Keratinocyte (primary cell): ENCODE measurements at regions not wholly inside any gene's neighbourhood (a gene's known extent, or its start where the extent isn't known, plus 50 kb on each side); places are given as distances from the start of the nearest gene placed in this dataset.

Experiments used
- DNase-seq: peaks from one replicate; pipeline ENCODE4 v3.0.0-alpha.2; 2011; ENCODE audit warnings: low read depth, missing footprints, low spot score
- FAIRE-seq: peaks from 2 replicates; lab custom pipeline; 2011; peaks lifted over from hg19 to GRCh38; lab: Jason Lieb, UNC
- H2AFZ ChIP-seq: 2 replicates; pipeline ENCODE4 v1.6.0; 2012; ENCODE audit warnings: low read length, control low read depth, inconsistent platforms; ENCODE audit not compliant: control insufficient read depth
- H3K27ac ChIP-seq: 2 replicates; pipeline ENCODE4 v1.5.1; 2011; ENCODE audit warnings: low read length; ENCODE audit not compliant: control insufficient read depth, insufficient read depth
- H3K27me3 ChIP-seq: 3 replicates; pipeline ENCODE4 v1.6.0; 2011; ENCODE audit warnings: low read length; ENCODE audit not compliant: control insufficient read depth, insufficient read depth; ENCODE audit errors: extremely low read depth
- H3K36me3 ChIP-seq, 2 experiments: 2 replicates in 1 of 2; 3 replicates in 1 of 2; pipeline ENCODE4 v1.5.1; 2011; ENCODE audit warnings: low read length in 2 of 2, mild to moderate bottlenecking in 1 of 2; ENCODE audit not compliant: control insufficient read depth in 2 of 2, insufficient read depth in 2 of 2; ENCODE audit errors: extremely low read depth in 1 of 2
- H3K4me1 ChIP-seq: 3 replicates; pipeline ENCODE4 v1.5.1; 2011; ENCODE audit warnings: low read length; ENCODE audit not compliant: control insufficient read depth, insufficient read depth; ENCODE audit errors: extremely low read depth
- H3K4me2 ChIP-seq: 3 replicates; pipeline ENCODE4 v1.6.0; 2011; ENCODE audit warnings: low read depth, low read length; ENCODE audit not compliant: control insufficient read depth, insufficient read depth; ENCODE audit errors: extremely low read depth
- H3K4me3 ChIP-seq, 3 experiments: fragments of 200-600 bp in 1 of 3; sonication (generic) in 1 of 3; 2 replicates in 2 of 3; 3 replicates in 1 of 3; pipeline ENCODE4 v1.5.1; 2011 to 2016; ENCODE audit warnings: low read length in 3 of 3, mild to moderate bottlenecking in 3 of 3, control low read depth in 2 of 3, inconsistent platforms in 1 of 3, low read depth in 1 of 3, mixed read lengths in 1 of 3, mixed run types in 1 of 3, moderate library complexity in 1 of 3; ENCODE audit not compliant: control insufficient read depth in 2 of 3, insufficient read depth in 2 of 3; ENCODE audit errors: extremely low read depth in 1 of 3
- H3K79me2 ChIP-seq: 2 replicates; pipeline ENCODE4 v1.6.0; 2012; ENCODE audit warnings: low read length; ENCODE audit not compliant: control insufficient read depth, insufficient read depth
- H3K9ac ChIP-seq: 3 replicates; pipeline ENCODE4 v1.6.0; 2011; ENCODE audit warnings: low read length; ENCODE audit not compliant: control insufficient read depth, insufficient read depth; ENCODE audit errors: extremely low read depth
- H3K9me1 ChIP-seq: 3 replicates; pipeline ENCODE4 v1.6.0; 2011; ENCODE audit warnings: low read length; ENCODE audit not compliant: control insufficient read depth, insufficient read depth; ENCODE audit errors: extremely low read depth
- H3K9me3 ChIP-seq: 2 replicates; pipeline ENCODE4 v1.5.1; 2012; ENCODE audit warnings: low read depth, low read length; ENCODE audit not compliant: control insufficient read depth
- H4K20me1 ChIP-seq: 3 replicates; pipeline ENCODE4 v1.6.0; 2011; ENCODE audit warnings: low read length; ENCODE audit not compliant: control insufficient read depth, insufficient read depth; ENCODE audit errors: extremely low read depth
- EZH2 ChIP-seq: IDR thresholded peaks from one replicate; pipeline ENCODE4 v1.6.1; 2012; ENCODE audit warnings: inconsistent platforms, mild to moderate bottlenecking, low read length, moderate library complexity
- dilution Hi-C: fragments of 300-500 bp; cut with MboI; formaldehyde crosslinking; loops from one replicate; pipeline ENCODE4 v1.7.0; 2020; ENCODE audit warnings: low sequenced_read_pairs; ENCODE audit not compliant: extremely low pct_ligation_motif_present
- TF ChIP-seq, protein P1 (sequence below), 3 experiments: IDR thresholded peaks in 1 of 3; conservative IDR thresholded peaks in 1 of 3; optimal IDR thresholded peaks in 1 of 3; 2 replicates in 2 of 3; 3 replicates in 1 of 3; pipeline versions ENCODE3 to v1.5.1; 2011; ENCODE audit warnings: low read length in 3 of 3, mild to moderate bottlenecking in 3 of 3, moderate library complexity in 2 of 3, control low read depth in 1 of 3, inconsistent platforms in 1 of 3; ENCODE audit not compliant: insufficient read depth in 2 of 3; ENCODE audit errors: extremely low read depth in 1 of 3

DNA sequence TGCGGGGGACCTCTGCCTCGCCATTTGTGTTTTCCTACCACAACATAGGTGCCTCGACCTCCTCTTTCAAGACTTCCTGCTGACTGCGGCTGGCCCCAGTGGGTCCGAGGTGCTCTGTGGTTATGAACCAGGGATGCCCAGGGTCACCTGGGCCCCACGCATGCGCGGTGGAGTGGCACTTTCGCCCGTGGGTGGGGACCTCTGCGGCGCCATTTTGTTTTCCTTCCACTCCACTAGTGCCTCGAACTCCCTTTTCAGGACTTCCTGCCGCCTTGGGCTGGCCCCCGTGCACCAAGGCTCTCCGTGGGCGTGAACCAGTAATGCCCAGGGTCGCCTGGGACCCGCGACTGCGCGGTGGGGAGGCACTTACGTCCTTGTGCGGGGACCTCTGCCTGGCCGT lies 351.6 kb downstream of the ALG10 start:
- Histone ChIP-seq H4K20me1 (no peaks in the 10 kb centered on the region), H3K36me3 (no peaks in the 10 kb centered on the region), H3K27me3 (no peaks in the 10 kb centered on the region), H3K4me3 (no peak overlapping the region), H3K9ac (no peak overlapping the region), H3K4me2 (no peak overlapping the region), H3K9me3 (peaks cover 18% of the 10 kb centered on the region), H3K79me2 (no peaks in the 10 kb centered on the region), H3K4me1 (no peaks in the 10 kb centered on the region), H2AFZ (no peak overlapping the region), H3K27ac (no peak overlapping the region), H3K9me1 (no peaks in the 10 kb centered on the region)
- TF ChIP-seq, protein P1, sequence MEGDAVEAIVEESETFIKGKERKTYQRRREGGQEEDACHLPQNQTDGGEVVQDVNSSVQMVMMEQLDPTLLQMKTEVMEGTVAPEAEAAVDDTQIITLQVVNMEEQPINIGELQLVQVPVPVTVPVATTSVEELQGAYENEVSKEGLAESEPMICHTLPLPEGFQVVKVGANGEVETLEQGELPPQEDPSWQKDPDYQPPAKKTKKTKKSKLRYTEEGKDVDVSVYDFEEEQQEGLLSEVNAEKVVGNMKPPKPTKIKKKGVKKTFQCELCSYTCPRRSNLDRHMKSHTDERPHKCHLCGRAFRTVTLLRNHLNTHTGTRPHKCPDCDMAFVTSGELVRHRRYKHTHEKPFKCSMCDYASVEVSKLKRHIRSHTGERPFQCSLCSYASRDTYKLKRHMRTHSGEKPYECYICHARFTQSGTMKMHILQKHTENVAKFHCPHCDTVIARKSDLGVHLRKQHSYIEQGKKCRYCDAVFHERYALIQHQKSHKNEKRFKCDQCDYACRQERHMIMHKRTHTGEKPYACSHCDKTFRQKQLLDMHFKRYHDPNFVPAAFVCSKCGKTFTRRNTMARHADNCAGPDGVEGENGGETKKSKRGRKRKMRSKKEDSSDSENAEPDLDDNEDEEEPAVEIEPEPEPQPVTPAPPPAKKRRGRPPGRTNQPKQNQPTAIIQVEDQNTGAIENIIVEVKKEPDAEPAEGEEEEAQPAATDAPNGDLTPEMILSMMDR (optimal IDR thresholded peaks at IDR 0.05 in 1 of 3, IDR thresholded peaks at IDR 0.05 in 1 of 3, conservative IDR thresholded peaks at IDR 0.05 in 1 of 3; ENCODE audit: extremely low read depth in 1 of 3, insufficient read depth in 2 of 3, low read length in 3 of 3) = no peak
- TF ChIP-seq EZH2 = no peak
- FAIRE-seq = no peak
- dilution Hi-C loops = no loop called here
- no peak for DNase-seq

DNA sequence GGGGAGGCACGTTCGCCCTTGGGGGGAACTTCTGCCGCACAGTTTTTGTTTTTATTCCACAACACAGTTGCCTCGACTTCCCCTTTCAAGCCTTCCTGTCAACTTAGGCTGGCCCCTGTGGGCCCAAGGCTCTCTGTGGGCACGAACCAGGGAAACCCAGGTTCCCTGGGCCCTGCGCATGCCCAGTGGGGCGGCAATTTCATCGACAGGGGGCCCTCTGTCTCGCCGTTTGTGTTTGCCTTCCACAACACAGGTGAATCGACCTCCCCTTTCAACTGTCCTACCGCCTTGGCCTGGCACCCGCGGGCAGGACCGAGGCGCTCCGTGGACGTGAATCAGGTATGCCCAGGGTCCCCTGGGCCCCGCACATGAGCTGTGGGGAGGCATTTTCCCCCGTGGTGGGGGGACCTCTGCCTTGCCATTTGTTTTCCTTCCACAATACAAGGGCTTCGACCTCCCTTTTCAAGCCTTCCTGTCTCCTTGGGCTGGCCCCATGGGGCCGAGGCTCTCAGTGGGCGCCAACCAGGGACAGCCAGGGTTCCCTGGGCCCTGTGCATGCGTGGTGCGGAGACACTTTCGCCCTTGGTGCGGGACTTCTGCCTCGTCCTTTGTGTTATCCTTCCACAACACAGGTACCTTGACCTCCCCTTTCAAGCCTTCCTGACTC lies 354.0 kb downstream of the ALG10 start:
- FAIRE-seq (no peak), DNase-seq (no peak)
- H3K9ac ChIP-seq = no peak overlapping the region
- H3K4me1 ChIP-seq = no peaks in the 10 kb centered on the region
- H3K36me3 ChIP-seq = no peaks in the 10 kb centered on the region
- no peak overlapping the region for H2AFZ ChIP-seq
- H4K20me1 ChIP-seq = no peaks in the 10 kb centered on the region
- H3K27ac ChIP-seq = no peak overlapping the region
- dilution Hi-C loops = no loop called here
- no peak overlapping the region for H3K4me2 ChIP-seq
- H3K27me3 ChIP-seq = no peaks in the 10 kb centered on the region
- no peak for TF ChIP-seq EZH2
- TF ChIP-seq, protein P1 (optimal IDR thresholded peaks at IDR 0.05 in 1 of 3, IDR thresholded peaks at IDR 0.05 in 1 of 3, conservative IDR thresholded peaks at IDR 0.05 in 1 of 3; ENCODE audit: extremely low read depth in 1 of 3, insufficient read depth in 2 of 3, low read length in 3 of 3) = no peak
- no peaks in the 10 kb centered on the region for H3K9me1 ChIP-seq
- H3K9me3 ChIP-seq = peaks cover 15% of the 10 kb centered on the region
- no peaks in the 10 kb centered on the region for H3K79me2 ChIP-seq
- no peak overlapping the region for H3K4me3 ChIP-seq
